ENCODE measurements at regions not wholly inside any gene's neighbourhood (a gene's known extent, or its start where the extent isn't known, plus 50 kb on each side); places are given as distances from the start of the nearest gene placed in this dataset.

DNA sequence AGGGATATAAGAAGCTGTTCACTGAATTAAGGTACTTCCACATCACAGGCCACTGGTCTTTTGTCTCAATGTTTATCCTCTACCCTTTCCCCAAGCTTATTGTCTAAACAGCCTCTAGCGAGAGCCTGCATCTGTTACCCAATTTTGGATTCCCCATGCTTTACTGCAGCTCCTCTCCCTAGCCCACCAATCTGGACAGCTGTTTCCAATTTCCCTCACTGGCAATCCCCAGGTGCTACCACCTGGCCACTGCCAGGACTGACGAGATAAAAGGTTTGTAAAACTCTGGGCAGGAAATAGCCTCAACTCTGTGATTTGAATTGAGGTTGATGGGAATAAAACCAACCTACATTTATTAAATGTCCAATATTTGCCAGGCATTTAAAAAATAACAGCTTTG, 58.0 kb upstream of the TEX9 start:
- Histone ChIP-seq H3K27me3 (ENCODE audit: control insufficient read depth, insufficient read depth, low read length) (no peaks in the 10 kb centered on the region), H3K4me3 (ENCODE audit: low read depth, low read length) (no peak overlapping the region), H3K27ac (ENCODE audit: low read depth, low read length) (no peak overlapping the region), H3K9me3 (ENCODE audit: control insufficient read depth, insufficient read depth, low read length) (no peaks in the 10 kb centered on the region)
- TF ChIP-seq, protein P1, sequence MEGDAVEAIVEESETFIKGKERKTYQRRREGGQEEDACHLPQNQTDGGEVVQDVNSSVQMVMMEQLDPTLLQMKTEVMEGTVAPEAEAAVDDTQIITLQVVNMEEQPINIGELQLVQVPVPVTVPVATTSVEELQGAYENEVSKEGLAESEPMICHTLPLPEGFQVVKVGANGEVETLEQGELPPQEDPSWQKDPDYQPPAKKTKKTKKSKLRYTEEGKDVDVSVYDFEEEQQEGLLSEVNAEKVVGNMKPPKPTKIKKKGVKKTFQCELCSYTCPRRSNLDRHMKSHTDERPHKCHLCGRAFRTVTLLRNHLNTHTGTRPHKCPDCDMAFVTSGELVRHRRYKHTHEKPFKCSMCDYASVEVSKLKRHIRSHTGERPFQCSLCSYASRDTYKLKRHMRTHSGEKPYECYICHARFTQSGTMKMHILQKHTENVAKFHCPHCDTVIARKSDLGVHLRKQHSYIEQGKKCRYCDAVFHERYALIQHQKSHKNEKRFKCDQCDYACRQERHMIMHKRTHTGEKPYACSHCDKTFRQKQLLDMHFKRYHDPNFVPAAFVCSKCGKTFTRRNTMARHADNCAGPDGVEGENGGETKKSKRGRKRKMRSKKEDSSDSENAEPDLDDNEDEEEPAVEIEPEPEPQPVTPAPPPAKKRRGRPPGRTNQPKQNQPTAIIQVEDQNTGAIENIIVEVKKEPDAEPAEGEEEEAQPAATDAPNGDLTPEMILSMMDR (IDR thresholded peaks at IDR 0.05; ENCODE audit: low read depth, low read length), result no peak
- CTCF ChIA-PET, result no interaction called here
- no peak for DNase-seq (ENCODE audit: low read depth, low spot score)
- POLR2A ChIA-PET, result no interaction called here

DNA sequence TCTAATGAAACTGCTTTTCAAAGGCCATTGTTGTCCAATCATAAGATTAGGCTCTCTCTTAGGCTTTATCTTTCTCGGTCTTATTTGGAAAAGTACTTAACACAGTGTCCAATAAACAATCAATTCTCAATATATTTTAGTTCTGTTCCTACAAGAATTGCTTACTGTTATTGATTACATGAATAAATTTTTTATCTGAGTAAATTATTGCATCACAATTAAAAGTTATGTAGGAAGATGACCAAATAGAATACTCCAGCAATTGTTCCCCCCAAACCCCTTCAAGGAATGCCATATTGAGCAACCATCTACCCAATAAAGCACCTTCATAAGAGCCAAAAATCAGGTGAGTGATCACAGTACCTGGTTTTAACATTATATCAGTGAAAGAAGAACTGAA, 55.0 kb upstream of the RFX7 start:
- CTCF ChIA-PET, result no interaction called here
- Histone ChIP-seq H3K27ac (ENCODE audit: low read depth, low read length) (no peak overlapping the region), H3K9me3 (ENCODE audit: control insufficient read depth, insufficient read depth, low read length) (no peaks in the 10 kb centered on the region), H3K4me3 (ENCODE audit: low read depth, low read length) (no peak overlapping the region), H3K27me3 (ENCODE audit: control insufficient read depth, insufficient read depth, low read length) (no peaks in the 10 kb centered on the region)
- no peak for DNase-seq (ENCODE audit: low read depth, low spot score)
- TF ChIP-seq, protein P1 (IDR thresholded peaks at IDR 0.05; ENCODE audit: low read depth, low read length), result no peak
- POLR2A ChIA-PET, result no interaction called here

- H3K27ac ChIP-seq (ENCODE audit: low read depth, low read length), result no peak overlapping the region
- CTCF ChIA-PET, result interaction anchor here (1.4 kb wide), 1 partner anchor 50 kb away, joined by 4 read pairs; no protein-coding TSS in a partner anchor
- TF ChIP-seq, protein P1 (IDR thresholded peaks at IDR 0.05; ENCODE audit: low read depth, low read length), result no peak
- no peak overlapping the region for H3K4me3 ChIP-seq (ENCODE audit: low read depth, low read length)
- DNase-seq (ENCODE audit: low read depth, low spot score), result no peak
- no peaks in the 10 kb centered on the region for H3K9me3 ChIP-seq (ENCODE audit: control insufficient read depth, insufficient read depth, low read length)
- no peaks in the 10 kb centered on the region for H3K27me3 ChIP-seq (ENCODE audit: control insufficient read depth, insufficient read depth, low read length)
- POLR2A ChIA-PET, result no interaction called here
Measured at GRCh38 chr15:56295433-56295832, 51.8 kb upstream of the RFX7 start.

DNA sequence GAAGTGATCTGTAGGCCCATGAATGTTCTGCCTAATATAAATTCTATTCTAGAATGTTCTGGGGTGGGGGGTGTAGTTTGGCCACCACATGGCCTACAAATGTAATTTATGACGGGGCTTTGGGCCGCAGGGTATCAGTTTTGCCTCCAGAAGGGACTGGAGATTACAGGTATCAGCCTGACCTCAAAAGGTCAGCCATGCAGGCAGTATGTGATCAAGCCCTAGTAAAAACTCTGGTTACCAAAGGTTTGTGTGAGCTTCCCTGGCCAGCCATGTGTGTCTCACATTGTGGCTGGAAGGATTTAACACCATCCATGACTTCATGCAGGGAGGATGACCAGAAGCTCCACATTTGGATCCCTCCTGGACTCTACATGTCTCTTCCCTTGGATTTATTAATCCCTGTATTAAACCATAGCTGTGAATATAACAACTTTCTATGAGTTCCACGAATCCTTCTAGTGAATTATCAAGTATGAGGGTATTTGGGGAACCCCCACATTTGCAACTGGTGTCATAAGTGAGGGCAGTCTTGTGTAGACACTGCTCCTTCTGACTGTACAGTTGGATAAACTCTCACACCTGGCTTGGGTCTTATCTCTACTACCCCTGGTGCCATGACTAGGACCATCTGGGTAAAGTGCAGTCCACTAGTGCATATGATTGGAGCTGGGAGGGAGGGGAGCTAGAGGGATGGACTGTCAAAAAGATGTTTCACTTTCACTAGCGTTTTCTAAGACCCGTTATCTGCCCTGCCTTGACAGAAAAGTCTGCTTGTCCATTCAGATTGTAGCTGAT, 50.0 kb upstream of the RFX7 start:
- no peak overlapping the region for H3K4me3 ChIP-seq (ENCODE audit: low read depth, low read length)
- ChIA-PET CTCF (no interaction called here), POLR2A (no interaction called here)
- no peaks in the 10 kb centered on the region for H3K27me3 ChIP-seq (ENCODE audit: control insufficient read depth, insufficient read depth, low read length)
- TF ChIP-seq, protein P1 (IDR thresholded peaks at IDR 0.05; ENCODE audit: low read depth, low read length), result no peak
- no peaks in the 10 kb centered on the region for H3K9me3 ChIP-seq (ENCODE audit: control insufficient read depth, insufficient read depth, low read length)
- no peak overlapping the region for H3K27ac ChIP-seq (ENCODE audit: low read depth, low read length)
- DNase-seq (ENCODE audit: low read depth, low spot score), result no peak

Data from AG04450 (cell line).